T1000 (cell line): ENCODE measurements at regions not wholly inside any gene's neighbourhood (a gene's known extent, or its start where the extent isn't known, plus 50 kb on each side); places are given as distances from the start of the nearest gene placed in this dataset.

Source experiments
- DNase-seq: peaks from one replicate; lab custom pipeline; 2025; ENCODE audit warnings: mixed read lengths; lab: John Stamatoyannopoulos, UW

DNA sequence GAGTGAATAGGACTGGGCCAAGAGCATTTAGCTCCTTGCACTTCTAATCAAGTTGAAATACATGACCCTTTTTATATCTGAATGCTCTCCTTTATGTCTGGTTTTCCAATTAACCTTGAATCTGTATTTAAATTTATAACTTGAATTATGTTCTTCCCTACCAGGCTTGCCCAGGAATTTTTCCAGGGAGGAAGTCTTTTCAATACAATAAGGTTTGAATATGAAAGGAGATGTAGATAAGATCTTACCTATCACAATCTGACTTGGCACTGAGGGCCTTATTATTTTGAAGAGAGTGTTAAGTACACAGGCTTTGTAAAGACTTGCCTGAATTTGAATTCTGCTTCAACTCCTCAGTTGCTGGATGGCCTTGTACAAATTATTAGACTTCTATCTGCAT lies 555.7 kb downstream of the PCDH7 start:
- DNase-seq = no peak

DNA sequence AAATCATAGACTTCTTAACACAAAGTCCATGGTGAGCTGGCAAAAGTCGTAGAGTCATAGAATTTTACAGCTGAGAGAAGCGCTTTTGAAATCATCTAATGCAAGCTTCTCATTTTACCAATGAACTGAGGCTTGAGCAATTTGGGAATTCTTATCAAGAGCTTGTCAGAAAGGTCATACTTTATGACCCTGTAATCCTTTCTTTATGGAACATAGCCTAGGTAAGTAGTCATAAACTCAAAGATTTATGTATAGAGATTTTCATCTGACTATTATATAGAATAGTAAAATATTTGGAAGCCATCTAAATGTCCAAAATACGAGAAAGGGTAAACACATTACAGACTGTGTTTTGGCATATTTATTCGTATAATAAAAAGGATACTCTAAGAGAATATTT lies 563.5 kb downstream of the PCDH7 start:
- no peak for DNase-seq

DNA sequence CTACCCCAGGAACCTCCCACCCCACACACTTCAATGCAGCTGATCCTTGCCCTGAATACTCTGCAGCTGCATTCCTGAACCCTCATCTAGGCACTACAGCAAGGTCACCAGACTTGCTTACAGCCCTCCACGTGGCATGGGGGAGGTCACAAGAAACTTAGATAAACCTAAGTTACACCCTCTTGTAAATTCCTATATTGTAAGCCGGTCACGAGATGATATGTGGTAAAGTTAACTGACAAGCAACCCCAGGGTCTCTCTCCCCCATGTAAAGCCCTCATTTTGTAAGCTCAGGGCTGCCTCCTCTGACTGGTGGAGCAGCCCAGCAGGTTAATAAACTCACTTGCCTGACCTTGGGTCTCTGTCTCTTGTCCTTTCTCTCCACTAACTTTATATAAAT lies 570.7 kb downstream of the PCDH7 start:
- no peak for DNase-seq

DNA sequence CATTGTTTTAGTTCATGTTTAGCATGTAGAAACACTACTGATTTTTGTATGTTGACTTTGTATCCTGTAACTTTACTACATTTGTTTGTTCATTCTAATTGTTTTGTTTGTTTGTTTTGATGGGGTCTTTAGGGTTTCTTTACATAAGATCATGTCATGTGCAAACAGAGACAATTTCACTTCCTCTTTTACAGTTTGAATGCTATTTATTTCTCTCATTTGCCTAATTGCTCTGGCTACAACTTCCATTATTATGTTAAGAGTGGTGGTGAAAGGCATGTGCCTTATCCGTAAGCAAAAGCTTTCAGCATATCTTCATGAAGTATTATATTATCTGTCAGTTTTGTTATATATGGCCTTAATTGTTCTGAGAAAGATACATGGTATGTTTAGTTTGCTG lies 571.1 kb downstream of the PCDH7 start:
- DNase-seq = no peak

- no peak for DNase-seq
Measured at GRCh38 chr4:31294655-31295480, 574.7 kb downstream of the PCDH7 start.

DNA sequence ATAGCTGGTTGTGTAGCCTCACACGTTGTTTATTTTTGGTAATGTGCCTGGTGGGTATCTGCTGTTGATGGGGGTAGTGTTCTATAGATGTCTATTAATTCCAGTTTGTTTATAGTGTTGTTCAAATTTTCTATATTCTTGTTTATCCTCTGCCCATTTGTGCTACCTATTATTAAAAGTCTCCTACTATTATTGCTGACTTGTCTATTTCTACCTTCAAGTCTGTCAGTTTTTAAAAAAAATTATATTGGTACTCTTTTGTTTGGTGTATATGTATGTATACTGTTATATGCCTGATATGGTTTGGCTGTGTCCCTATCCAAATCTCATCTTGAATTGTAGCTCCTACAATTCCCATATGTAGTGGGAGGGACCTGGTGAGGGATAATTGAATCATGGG lies 578.6 kb downstream of the PCDH7 start:
- DNase-seq = no peak

DNA sequence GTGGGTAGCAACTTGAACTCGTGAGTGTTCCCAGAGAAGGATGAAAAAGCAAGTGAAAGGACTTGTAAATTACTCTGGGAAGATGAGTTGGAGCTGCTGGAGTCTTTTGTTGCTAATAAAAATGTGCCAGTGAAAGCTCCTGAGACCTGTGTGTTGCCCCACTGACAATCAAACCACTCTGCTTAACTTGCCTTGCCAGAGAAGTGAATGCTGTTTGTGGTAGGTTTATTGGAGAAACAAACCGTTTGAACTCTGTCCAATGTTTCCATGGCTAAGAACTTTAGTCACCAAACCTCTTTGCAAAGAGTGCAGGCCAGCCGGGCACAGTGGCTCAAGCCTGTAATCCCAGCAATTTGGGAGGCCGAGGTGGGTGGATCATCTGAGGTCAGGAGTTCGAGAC lies 586.9 kb downstream of the PCDH7 start:
- no peak for DNase-seq

DNA sequence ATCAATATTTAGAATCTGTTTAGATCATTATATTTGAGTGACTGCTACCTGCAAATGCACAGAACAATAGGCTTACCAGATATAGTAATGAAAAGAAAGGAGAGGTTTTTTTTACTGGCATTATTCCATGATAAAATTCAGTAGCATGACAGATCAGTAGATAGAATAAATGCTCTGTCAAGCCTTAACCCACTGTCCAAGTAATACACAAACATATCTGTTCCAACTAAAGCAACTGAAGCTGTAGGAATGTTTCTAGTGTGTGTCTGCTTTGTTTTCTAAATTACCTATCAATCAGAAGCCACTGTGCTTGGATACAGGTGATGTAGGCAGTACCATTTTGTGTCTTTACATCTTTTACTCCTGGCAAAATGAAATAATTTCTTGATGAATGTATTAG lies 604.6 kb downstream of the PCDH7 start:
- no peak for DNase-seq

- DNase-seq = no peak
Measured at GRCh38 chr4:31325300-31325699, 605.1 kb downstream of the PCDH7 start.

DNA sequence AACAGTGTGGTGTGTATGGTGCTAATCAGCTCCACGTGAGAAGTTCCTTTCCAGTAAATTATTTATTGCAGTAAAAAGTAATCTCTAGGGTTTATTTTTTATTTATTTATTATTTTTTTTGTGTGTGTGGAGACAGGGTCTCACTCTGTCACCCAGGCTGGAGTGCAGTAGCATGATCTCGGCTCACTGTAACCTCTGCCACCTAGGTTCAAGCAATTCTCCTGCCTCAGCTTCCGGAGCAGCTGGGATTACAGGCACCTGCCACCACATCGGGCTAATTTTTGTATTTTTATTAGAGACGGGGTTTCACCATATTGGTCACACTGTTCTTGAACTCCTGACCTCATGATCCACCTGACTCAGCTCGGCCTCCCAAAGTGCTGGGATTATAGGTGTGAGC lies 606.9 kb downstream of the PCDH7 start:
- no peak for DNase-seq

GRCh38 chr4:31328932-31329331 lies 608.8 kb downstream of the PCDH7 start:
- no peak for DNase-seq

- DNase-seq = no peak
Measured at GRCh38 chr4:31334086-31334910, 614.1 kb downstream of the PCDH7 start.

- no peak for DNase-seq
Measured at GRCh38 chr4:31338000-31338399, 617.8 kb downstream of the PCDH7 start.

- DNase-seq = no peak
Measured at GRCh38 chr4:31341601-31342359, 621.6 kb downstream of the PCDH7 start.

DNA sequence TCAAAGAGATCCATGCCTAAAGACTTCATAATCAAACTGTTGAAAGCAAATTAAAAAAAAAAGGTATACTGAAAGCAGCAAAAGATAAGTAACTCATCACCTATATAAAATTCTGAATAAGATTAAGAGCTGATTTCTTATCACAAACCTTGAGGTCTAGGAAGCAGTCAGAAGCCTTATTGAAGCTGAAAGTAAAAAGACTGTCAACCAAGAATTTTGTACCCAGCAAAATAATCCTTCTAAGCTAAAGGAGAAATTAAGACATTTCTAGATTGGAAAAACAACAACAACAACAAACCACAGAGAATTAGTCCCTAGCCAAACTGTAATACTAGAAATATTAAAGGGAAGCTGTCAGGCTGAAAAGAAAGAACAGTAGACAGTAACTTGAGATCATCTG lies 622.9 kb downstream of the PCDH7 start:
- DNase-seq = no peak

DNA sequence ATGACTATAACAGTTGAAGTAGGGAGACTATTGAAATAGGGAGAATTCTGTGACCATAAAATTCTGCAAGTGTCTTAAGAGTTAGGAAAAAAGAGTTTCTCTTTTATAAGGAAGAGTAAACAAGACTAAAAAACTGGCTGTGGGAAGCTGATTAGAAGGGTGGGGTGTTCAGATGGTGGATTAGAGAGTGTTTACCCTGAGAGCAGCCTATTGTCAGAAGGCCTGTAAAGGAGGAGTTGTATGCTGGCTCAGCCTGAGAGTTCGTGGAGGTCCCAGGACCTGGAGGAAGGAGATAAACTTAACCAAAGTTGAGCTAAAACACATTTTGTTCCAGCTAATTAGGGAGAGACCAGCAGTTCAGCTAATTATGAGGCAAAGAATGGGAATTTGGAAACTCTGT lies 629.7 kb downstream of the PCDH7 start:
- DNase-seq = no peak

- DNase-seq = no peak
Measured at GRCh38 chr4:31351695-31352094, 631.5 kb downstream of the PCDH7 start.

DNA sequence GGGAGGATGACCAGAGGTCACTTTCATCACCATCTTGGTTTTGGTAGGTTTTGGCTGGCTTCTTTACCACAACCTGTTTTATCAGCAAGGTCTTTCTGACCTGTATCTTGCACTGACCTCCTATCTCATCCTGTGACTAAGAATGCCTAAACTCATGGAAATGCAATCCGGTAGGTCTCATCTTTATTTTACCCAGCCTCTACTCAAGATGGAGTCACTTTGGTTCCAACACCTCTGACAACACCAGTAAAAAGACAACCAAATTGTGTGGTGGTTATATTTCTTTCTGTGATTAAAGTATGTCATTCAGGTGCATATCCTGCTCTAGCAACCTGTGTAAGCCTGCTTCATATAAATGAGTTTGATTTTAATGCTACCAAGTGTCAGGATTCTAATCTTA lies 636.7 kb downstream of the PCDH7 start:
- no peak for DNase-seq

DNA sequence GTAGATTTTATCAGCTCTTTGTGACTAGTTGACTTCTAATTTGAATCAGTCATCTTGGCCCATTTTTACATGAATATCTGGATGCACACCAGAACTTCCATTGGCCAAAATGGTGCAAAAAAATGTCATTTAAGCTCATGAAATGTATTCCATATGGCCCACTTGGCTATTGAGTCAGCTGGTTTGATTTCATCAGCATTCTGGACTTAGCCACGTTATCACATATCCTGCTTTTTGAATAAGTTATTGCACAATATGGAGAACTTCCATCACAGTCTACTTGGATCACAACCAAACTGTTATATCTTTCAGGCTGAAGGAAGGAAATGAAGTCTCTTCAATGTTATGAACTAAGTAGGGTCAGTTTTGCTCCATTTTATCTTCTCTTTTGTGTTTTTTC lies 640.6 kb downstream of the PCDH7 start:
- DNase-seq = no peak

DNA sequence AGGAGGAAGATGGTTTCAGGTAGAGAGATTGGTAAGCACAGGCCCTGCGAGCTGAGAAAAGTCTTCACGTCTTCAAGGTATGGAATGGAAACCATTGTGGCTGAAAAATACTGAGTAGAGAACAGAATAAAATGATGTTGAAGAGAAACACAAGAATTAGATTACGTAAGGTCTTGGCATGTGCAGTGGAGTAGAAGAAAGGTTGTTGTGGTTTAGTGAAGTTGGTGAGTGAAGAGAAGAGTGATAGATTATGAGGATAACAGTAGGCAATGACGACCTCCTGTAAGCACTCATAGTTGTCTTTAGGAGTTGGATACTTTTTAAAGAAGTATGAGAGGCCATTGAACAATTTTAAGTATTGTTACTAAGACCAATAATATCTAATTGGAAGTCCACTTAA lies 642.6 kb downstream of the PCDH7 start:
- DNase-seq = no peak

- DNase-seq = no peak
Measured at GRCh38 chr4:31365006-31365690, 645.0 kb downstream of the PCDH7 start.

GRCh38 chr4:31366041-31366440 lies 645.9 kb downstream of the PCDH7 start:
- DNase-seq = no peak
